ENCODE measurements at regions not wholly inside any gene's neighbourhood (a gene's known extent, or its start where the extent isn't known, plus 50 kb on each side); places are given as distances from the start of the nearest gene placed in this dataset.

- no peaks in the 10 kb centered on the region for H3K4me1 Mint-ChIP-seq
- H3K27me3 Mint-ChIP-seq (ENCODE audit: low read depth) = peaks cover 5% of the 10 kb centered on the region
- no peaks in the 10 kb centered on the region for H3K36me3 Mint-ChIP-seq
- H3K27ac Mint-ChIP-seq = no peak overlapping the region
- H3K9me3 Mint-ChIP-seq = peaks cover 14% of the 10 kb centered on the region
- no peak for DNase-seq (ENCODE audit: low spot score in 2 of 2, unreplicated experiment in 2 of 2)
- H3K4me3 Mint-ChIP-seq = no peak overlapping the region
- no peak for TF ChIP-seq CTCF (IDR thresholded peaks at IDR 0.05; ENCODE audit: unreplicated experiment)
Observed at GRCh38 chr3:68186733-68187132, 532.3 kb upstream of the SUCLG2 start.

- peaks cover 34% of the 10 kb centered on the region for H3K9me3 Mint-ChIP-seq
- no peak for DNase-seq (ENCODE audit: low spot score in 2 of 2, unreplicated experiment in 2 of 2)
- H3K36me3 Mint-ChIP-seq = peaks cover 5% of the 10 kb centered on the region
- H3K27ac Mint-ChIP-seq = no peak overlapping the region
- TF ChIP-seq CTCF (IDR thresholded peaks at IDR 0.05; ENCODE audit: unreplicated experiment) = no peak
- no peaks in the 10 kb centered on the region for H3K27me3 Mint-ChIP-seq (ENCODE audit: low read depth)
- no peak overlapping the region for H3K4me3 Mint-ChIP-seq
- H3K4me1 Mint-ChIP-seq = no peaks in the 10 kb centered on the region
Observed at GRCh38 chr3:68176600-68176999, 522.2 kb upstream of the SUCLG2 start.

GRCh38 chr3:68173012-68173634 is 518.7 kb upstream of the SUCLG2 start:
- Mint-ChIP-seq H3K27ac (no peak overlapping the region), H3K27me3 (ENCODE audit: low read depth) (no peaks in the 10 kb centered on the region), H3K9me3 (peaks cover 55% of the 10 kb centered on the region), H3K36me3 (peaks cover 7% of the 10 kb centered on the region), H3K4me3 (no peak overlapping the region), H3K4me1 (no peaks in the 10 kb centered on the region)
- no peak for TF ChIP-seq CTCF (IDR thresholded peaks at IDR 0.05; ENCODE audit: unreplicated experiment)
- DNase-seq (ENCODE audit: low spot score in 2 of 2, unreplicated experiment in 2 of 2) = no peak

- no peak for TF ChIP-seq CTCF (IDR thresholded peaks at IDR 0.05; ENCODE audit: unreplicated experiment)
- Mint-ChIP-seq H3K36me3 (peaks cover 7% of the 10 kb centered on the region), H3K9me3 (peaks cover 55% of the 10 kb centered on the region), H3K4me3 (no peak overlapping the region), H3K27ac (no peak overlapping the region), H3K4me1 (no peaks in the 10 kb centered on the region), H3K27me3 (ENCODE audit: low read depth) (no peaks in the 10 kb centered on the region)
- DNase-seq (ENCODE audit: low spot score in 2 of 2, unreplicated experiment in 2 of 2) = no peak
Observed at GRCh38 chr3:68172039-68172438, 517.6 kb upstream of the SUCLG2 start.

GRCh38 chr3:68163968-68164367 is 509.6 kb upstream of the SUCLG2 start:
- Mint-ChIP-seq H3K9me3 (no peaks in the 10 kb centered on the region), H3K27me3 (ENCODE audit: low read depth) (peaks cover 8% of the 10 kb centered on the region), H3K36me3 (no peaks in the 10 kb centered on the region), H3K4me3 (no peak overlapping the region), H3K4me1 (no peaks in the 10 kb centered on the region), H3K27ac (no peak overlapping the region)
- TF ChIP-seq CTCF (IDR thresholded peaks at IDR 0.05; ENCODE audit: unreplicated experiment) = no peak
- no peak for DNase-seq (ENCODE audit: low spot score in 2 of 2, unreplicated experiment in 2 of 2)

GRCh38 chr3:68163062-68163461 is 508.6 kb upstream of the SUCLG2 start:
- TF ChIP-seq CTCF (IDR thresholded peaks at IDR 0.05; ENCODE audit: unreplicated experiment) = no peak
- Mint-ChIP-seq H3K36me3 (no peaks in the 10 kb centered on the region), H3K4me1 (no peaks in the 10 kb centered on the region), H3K27me3 (ENCODE audit: low read depth) (peaks cover 8% of the 10 kb centered on the region), H3K9me3 (no peaks in the 10 kb centered on the region), H3K27ac (no peak overlapping the region), H3K4me3 (no peak overlapping the region)
- no peak for DNase-seq (ENCODE audit: low spot score in 2 of 2, unreplicated experiment in 2 of 2)

Measured in mesothelial cell of epicardium (in vitro differentiated cells).